ENCODE measurements at regions not wholly inside any gene's neighbourhood (a gene's known extent, or its start where the extent isn't known, plus 50 kb on each side); places are given as distances from the start of the nearest gene placed in this dataset.

GRCh38 chr11:109970516-109971183, 122.5 kb upstream of the ZC3H12C start:
- no peak overlapping the region for H3K27ac ChIP-seq
- TF ChIP-seq ZFX (IDR thresholded peaks at IDR 0.05) (no peak), CTCF (conservative IDR thresholded peaks at IDR 0.05) (no peak)

GRCh38 chr11:109971184-109971523, 122.0 kb upstream of the ZC3H12C start:
- no peak overlapping the region for H3K27ac ChIP-seq
- TF ChIP-seq CTCF (conservative IDR thresholded peaks at IDR 0.05) (no peak), ZFX (IDR thresholded peaks at IDR 0.05) (no peak)

- H3K27ac ChIP-seq, result no peak overlapping the region; the same call in 1 of the 2 replicates
- TF ChIP-seq ZFX (IDR thresholded peaks at IDR 0.05) (no peak), CTCF (conservative IDR thresholded peaks at IDR 0.05) (no peak)
Observed at GRCh38 chr11:109972181-109972715, 120.9 kb upstream of the ZC3H12C start.

GRCh38 chr11:109972939-109973338, 120.3 kb upstream of the ZC3H12C start:
- no peak overlapping the region for H3K27ac ChIP-seq
- TF ChIP-seq ZFX (IDR thresholded peaks at IDR 0.05) (no peak), CTCF (conservative IDR thresholded peaks at IDR 0.05) (no peak)

GRCh38 chr11:109973486-109973885, 119.7 kb upstream of the ZC3H12C start:
- no peak for TF ChIP-seq CTCF (conservative IDR thresholded peaks at IDR 0.05)
- no peak overlapping the region for H3K27ac ChIP-seq

GRCh38 chr11:109974523-109974922, 118.7 kb upstream of the ZC3H12C start:
- H3K27ac ChIP-seq, result no peak overlapping the region
- no peak for TF ChIP-seq CTCF (conservative IDR thresholded peaks at IDR 0.05)
- no peak for TF ChIP-seq ZFX (IDR thresholded peaks at IDR 0.05)

- no peak overlapping the region for H3K27ac ChIP-seq
- TF ChIP-seq ZFX (IDR thresholded peaks at IDR 0.05) (no peak), CTCF (conservative IDR thresholded peaks at IDR 0.05) (no peak)
Observed at GRCh38 chr11:109978895-109979294, 114.3 kb upstream of the ZC3H12C start.

Data from C4-2B (cell line).